Fibroblast of the aortic adventitia (primary cell): ENCODE measurements at regions not wholly inside any gene's neighbourhood (a gene's known extent, or its start where the extent isn't known, plus 50 kb on each side); places are given as distances from the start of the nearest gene placed in this dataset.

Source experiments
- DNase-seq: peaks from one replicate; pipeline ENCODE4 v3.0.0-alpha.2; 2010; ENCODE audit warnings: low read depth
- H3K4me3 ChIP-seq: 2 replicates; pipeline ENCODE4 v1.5.1; 2011; ENCODE audit warnings: low read depth, mild to moderate bottlenecking, control low read depth, low read length, moderate library complexity
- CTCF ChIP-seq: IDR thresholded peaks from 2 replicates; pipeline ENCODE4 v1.5.1; 2011; ENCODE audit warnings: mild to moderate bottlenecking, low read length, control low read depth, inconsistent platforms; ENCODE audit not compliant: insufficient read depth

GRCh38 chr4:42330002-42330592, 67.2 kb upstream of the SHISA3 start:
- DNase-seq: no peak
- TF ChIP-seq CTCF: no peak
- no peak overlapping the region for H3K4me3 ChIP-seq

DNA sequence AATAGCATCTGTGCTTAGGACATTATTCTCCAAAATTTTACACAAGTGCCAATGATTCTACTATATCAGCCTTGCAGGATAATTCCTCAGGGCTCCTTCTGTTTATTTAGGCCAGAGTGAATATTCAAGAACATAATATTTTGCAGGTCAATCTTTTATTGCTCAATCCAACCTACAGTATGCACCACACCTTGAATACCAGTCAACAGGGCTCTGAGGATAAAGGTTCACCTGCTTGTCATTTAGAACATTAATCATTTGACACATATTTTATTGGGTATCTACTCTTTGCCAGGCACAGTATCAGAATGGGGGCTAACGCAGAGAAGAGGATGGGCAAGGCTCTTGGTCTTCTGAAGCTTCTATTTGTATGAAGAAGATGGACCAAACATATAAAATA, 66.2 kb upstream of the SHISA3 start:
- TF ChIP-seq CTCF: no peak
- H3K4me3 ChIP-seq: no peak overlapping the region
- no peak for DNase-seq

DNA sequence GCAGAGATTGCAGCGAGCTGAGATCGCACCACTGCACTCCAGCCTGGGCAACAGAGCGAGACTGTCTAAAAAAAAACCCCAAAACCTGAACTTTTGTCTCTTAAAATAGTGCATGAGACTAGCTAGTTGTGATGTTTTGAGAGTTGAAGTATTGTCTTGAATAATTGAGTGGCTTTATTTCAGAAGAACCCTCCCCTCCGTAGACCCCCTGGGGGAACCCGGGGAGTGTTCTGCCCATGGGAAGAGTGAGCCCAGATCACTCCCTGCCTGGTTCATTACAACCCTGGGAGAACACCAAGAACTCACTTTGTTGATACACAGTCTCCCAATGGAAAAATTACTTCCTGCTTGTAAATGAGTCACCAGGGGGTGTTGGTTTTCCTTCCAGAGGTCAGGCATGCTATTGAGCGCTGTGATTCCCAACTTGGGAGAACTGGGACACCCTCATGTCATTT, 65.3 kb upstream of the SHISA3 start:
- DNase-seq: peak; percentile 43
- TF ChIP-seq CTCF: no peak

GRCh38 chr4:42339935-42340406, 57.3 kb upstream of the SHISA3 start:
- peak; percentile 89 for DNase-seq
- H3K4me3 ChIP-seq: no peak overlapping the region
- TF ChIP-seq CTCF: no peak

More for the DNA sequence above, 65.3 kb upstream of the SHISA3 start:
- H3K4me3 ChIP-seq: no peak overlapping the region

- no peak for TF ChIP-seq CTCF
- DNase-seq: peak; percentile 58
- no peak overlapping the region for H3K4me3 ChIP-seq
These were observed 55.7 kb upstream of the SHISA3 start for GRCh38 chr4:42341518-42342026.

DNA sequence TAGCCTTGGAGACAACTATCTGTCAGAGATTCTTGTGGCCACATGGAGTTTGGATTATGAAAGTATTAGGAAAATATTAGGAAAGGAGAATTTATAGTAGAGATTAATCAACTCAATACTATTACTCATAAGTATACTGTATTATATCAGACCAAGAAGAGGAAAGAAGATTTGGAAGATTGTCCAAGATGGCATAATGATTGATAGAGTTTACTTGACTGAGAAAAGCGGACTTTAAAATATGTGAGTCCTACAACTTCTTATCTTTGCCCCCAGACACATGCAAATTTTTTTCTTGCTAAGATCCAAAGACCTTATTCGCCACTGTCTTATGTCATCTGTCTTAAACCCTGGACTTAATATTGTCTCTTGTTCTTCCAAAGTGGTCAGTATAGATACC, 54.8 kb upstream of the SHISA3 start:
- DNase-seq: no peak
- no peak overlapping the region for H3K4me3 ChIP-seq
- TF ChIP-seq CTCF: no peak

GRCh38 chr4:42344309-42344708, 53.0 kb upstream of the SHISA3 start:
- DNase-seq: no peak
- no peak for TF ChIP-seq CTCF
- H3K4me3 ChIP-seq: no peak overlapping the region
